A549 (cell line): ENCODE measurements at regions not wholly inside any gene's neighbourhood (a gene's known extent, or its start where the extent isn't known, plus 50 kb on each side); places are given as distances from the start of the nearest gene placed in this dataset.

ENCODE experiments used
- ATAC-seq, 2 experiments: fragments of 200-7000 bp in 1 of 2; fragments of >200 bp in 1 of 2; cut with Nextera tagmentation in 1 of 2; cut with Tn5 transposase in 1 of 2; 3 replicates each; pipeline versions ENCODE4 v1.8.0 to v1.9.1; 2018 to 2020; ENCODE audit warnings: mild to moderate bottlenecking in 1 of 2, moderate library complexity in 1 of 2
- CTCF ChIA-PET: fragments of 300-600 bp; sonication (Branson Sonifier 250); formaldehyde crosslinking; extraction: SDS; loops from one replicate; lab custom pipeline; 2021; ENCODE audit warnings: antibody characterized with exemption, inconsistent platforms; lab: Yijun Ruan, JAX
- POLR2A ChIA-PET: fragments of 350-600 bp; formaldehyde crosslinking; extraction: SDS; loops from one replicate; lab custom pipeline; 2021; ENCODE audit warnings: antibody characterized with exemption, inconsistent platforms; lab: Yijun Ruan, JAX
- DNase-seq, 2 experiments: peaks; one replicate each; pipeline versions ENCODE4 v3.0.0 to v3.0.0-alpha.2; 2011 to 2016; ENCODE audit warnings: low read depth in 1 of 2, low spot score in 1 of 2
- FAIRE-seq: peaks from 2 replicates; lab custom pipeline; 2011; peaks lifted over from hg19 to GRCh38; lab: Jason Lieb, UNC
- H3K27ac ChIP-seq, 2 experiments: fragments of >200 bp; sonication (Bioruptor Twin); formaldehyde crosslinking; 3 replicates each; pipeline ENCODE4 v1.5.1; 2016 to 2017
- H3K4me1 ChIP-seq: fragments of >200 bp; sonication (Bioruptor Twin); formaldehyde crosslinking; 3 replicates; pipeline ENCODE4 v1.6.1; 2016
- H3K4me2 ChIP-seq: fragments of >200 bp; sonication (Bioruptor Twin); formaldehyde crosslinking; 3 replicates; pipeline ENCODE4 v1.6.1; 2016
- H3K4me3 ChIP-seq: fragments of >200 bp; sonication (Bioruptor Twin); formaldehyde crosslinking; 3 replicates; pipeline ENCODE4 v1.5.1; 2016
- H3K9me3 ChIP-seq: fragments of >200 bp; sonication (Bioruptor Twin); formaldehyde crosslinking; 3 replicates; pipeline ENCODE4 v1.6.1; 2016
- BHLHE40 ChIP-seq: IDR thresholded peaks from 2 replicates; pipeline ENCODE4 v1.6.1; 2012; ENCODE audit warnings: low read depth, low read length, inconsistent platforms
- CBX8 ChIP-seq: fragments of 200-600 bp; sonication (generic); IDR thresholded peaks from 2 replicates; pipeline ENCODE4 v1.6.1; 2016
- EHF ChIP-seq: fragments of 250-450 bp; sonication (Bioruptor Pico); IDR thresholded peaks from 2 replicates; pipeline ENCODE4 v1.5.0; 2020; ENCODE audit warnings: mild to moderate bottlenecking
- EP300 ChIP-seq, 2 experiments: fragments of >200 bp; sonication (Bioruptor Twin); formaldehyde crosslinking; IDR thresholded peaks; 2 replicates in 1 of 2; 3 replicates in 1 of 2; pipeline ENCODE4 v1.6.1; 2016 to 2017
- HOXB13 ChIP-seq: fragments of 250-450 bp; sonication (Bioruptor Pico); IDR thresholded peaks from 2 replicates; pipeline ENCODE4 v1.5.0; 2020; ENCODE audit warnings: low read depth, mild to moderate bottlenecking, moderate library complexity
- HOXB5 ChIP-seq: fragments of 250-450 bp; sonication (Bioruptor Pico); IDR thresholded peaks from 2 replicates; pipeline ENCODE4 v1.5.0; 2020; ENCODE audit warnings: mild to moderate bottlenecking, moderate library complexity
- JUN ChIP-seq, 2 experiments: fragments of >200 bp; sonication (Bioruptor Twin); formaldehyde crosslinking; IDR thresholded peaks; 2 replicates in 1 of 2; 3 replicates in 1 of 2; pipeline ENCODE4 v1.6.1; 2016 to 2017
- MAZ ChIP-seq: fragments of 150-350 bp; IDR thresholded peaks from 2 replicates; pipeline ENCODE4 v1.6.1; 2014; ENCODE audit warnings: antibody characterized with exemption, low read depth, low read length, borderline replicate concordance
- MYC ChIP-seq: IDR thresholded peaks from 2 replicates; pipeline ENCODE4 v1.6.1; 2012; ENCODE audit warnings: mild to moderate bottlenecking, inconsistent platforms, low read length, improper control_type of control experiment, borderline replicate concordance
- NPAS2 ChIP-seq: fragments of 250-450 bp; sonication (Bioruptor Pico); IDR thresholded peaks from 2 replicates; pipeline ENCODE4 v1.8.0; 2022; ENCODE audit warnings: mild to moderate bottlenecking, moderate library complexity, borderline replicate concordance
- NR3C1 ChIP-seq: fragments of >200 bp; sonication (Bioruptor Twin); formaldehyde crosslinking; IDR thresholded peaks from 3 replicates; pipeline ENCODE4 v1.6.1; 2017
- PHF8 ChIP-seq: fragments of 200-600 bp; sonication (generic); IDR thresholded peaks from 2 replicates; pipeline ENCODE4 v1.6.1; 2016; ENCODE audit warnings: low read depth, mild to moderate bottlenecking, antibody characterized with exemption, moderate library complexity, borderline replicate concordance
- RFX5 ChIP-seq: fragments of 450-650 bp; IDR thresholded peaks from 2 replicates; pipeline ENCODE4 v1.7.1; 2014; ENCODE audit warnings: antibody characterized with exemption, mild to moderate bottlenecking, moderate library complexity
- RNF2 ChIP-seq: fragments of 200-600 bp; sonication (generic); IDR thresholded peaks from 2 replicates; pipeline ENCODE4 v1.6.1; 2016; ENCODE audit warnings: low read depth, mild to moderate bottlenecking, antibody characterized with exemption, moderate library complexity, borderline replicate concordance
- WGBS: methylation state at CpG from one replicate; pipeline ENCODE4 v1.1.6; 2017; ENCODE audit errors: missing lambda C conversion rate; 5-methylcytosine and 5-hydroxymethylcytosine counted together
- TF ChIP-seq, protein P1 (sequence below): fragments of >200 bp; sonication (Bioruptor Twin); formaldehyde crosslinking; IDR thresholded peaks from 3 replicates; pipeline ENCODE4 v1.5.1; 2016
- TF ChIP-seq, protein P2 (sequence below): fragments of 250-450 bp; sonication (Bioruptor Pico); IDR thresholded peaks from 2 replicates; pipeline ENCODE4 v1.5.0; 2020; ENCODE audit warnings: low read depth, mild to moderate bottlenecking, moderate library complexity
- TF ChIP-seq, protein P3 (sequence below): fragments of 200-600 bp; sonication (generic); IDR thresholded peaks from 2 replicates; pipeline ENCODE4 v1.6.1; 2016; ENCODE audit warnings: antibody characterized with exemption, mild to moderate bottlenecking, moderate library complexity
- TF ChIP-seq, protein P4 (sequence below): fragments of >200 bp; sonication (Bioruptor Twin); formaldehyde crosslinking; IDR thresholded peaks from 2 replicates; pipeline ENCODE4 v1.6.1; 2016
- TF ChIP-seq, protein P5 (sequence below): IDR thresholded peaks from 2 replicates; pipeline ENCODE4 v1.6.1; 2012; ENCODE audit warnings: low read depth, borderline replicate concordance

DNA sequence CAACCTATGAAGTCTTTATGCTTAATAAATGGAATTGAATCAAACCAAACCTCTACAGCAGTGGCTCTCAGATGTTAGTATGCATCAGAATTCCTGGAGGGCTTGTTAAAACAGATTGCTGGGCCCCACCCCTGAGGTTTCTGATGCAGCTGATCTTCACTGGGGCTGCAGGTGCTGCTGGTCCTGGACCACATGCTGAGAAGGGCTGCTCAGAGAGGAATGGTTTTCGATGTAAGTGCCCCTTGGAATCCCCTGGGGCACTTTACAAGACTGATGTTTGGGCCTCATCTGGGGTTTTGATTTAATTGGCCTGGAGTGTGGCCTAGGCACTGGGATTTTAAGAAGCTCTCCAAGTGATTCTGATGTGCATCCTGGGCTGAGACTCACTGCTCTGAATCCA lies 403.8 kb upstream of the HS6ST1 start (continued):
- TF ChIP-seq MAZ: no peak
- TF ChIP-seq EHF (CRISPR knock-in tag): no peak
- TF ChIP-seq PHF8: no peak
- no peak for TF ChIP-seq CBX8
- TF ChIP-seq MYC: no peak
- TF ChIP-seq, protein P1, sequence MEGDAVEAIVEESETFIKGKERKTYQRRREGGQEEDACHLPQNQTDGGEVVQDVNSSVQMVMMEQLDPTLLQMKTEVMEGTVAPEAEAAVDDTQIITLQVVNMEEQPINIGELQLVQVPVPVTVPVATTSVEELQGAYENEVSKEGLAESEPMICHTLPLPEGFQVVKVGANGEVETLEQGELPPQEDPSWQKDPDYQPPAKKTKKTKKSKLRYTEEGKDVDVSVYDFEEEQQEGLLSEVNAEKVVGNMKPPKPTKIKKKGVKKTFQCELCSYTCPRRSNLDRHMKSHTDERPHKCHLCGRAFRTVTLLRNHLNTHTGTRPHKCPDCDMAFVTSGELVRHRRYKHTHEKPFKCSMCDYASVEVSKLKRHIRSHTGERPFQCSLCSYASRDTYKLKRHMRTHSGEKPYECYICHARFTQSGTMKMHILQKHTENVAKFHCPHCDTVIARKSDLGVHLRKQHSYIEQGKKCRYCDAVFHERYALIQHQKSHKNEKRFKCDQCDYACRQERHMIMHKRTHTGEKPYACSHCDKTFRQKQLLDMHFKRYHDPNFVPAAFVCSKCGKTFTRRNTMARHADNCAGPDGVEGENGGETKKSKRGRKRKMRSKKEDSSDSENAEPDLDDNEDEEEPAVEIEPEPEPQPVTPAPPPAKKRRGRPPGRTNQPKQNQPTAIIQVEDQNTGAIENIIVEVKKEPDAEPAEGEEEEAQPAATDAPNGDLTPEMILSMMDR: no peak

DNA sequence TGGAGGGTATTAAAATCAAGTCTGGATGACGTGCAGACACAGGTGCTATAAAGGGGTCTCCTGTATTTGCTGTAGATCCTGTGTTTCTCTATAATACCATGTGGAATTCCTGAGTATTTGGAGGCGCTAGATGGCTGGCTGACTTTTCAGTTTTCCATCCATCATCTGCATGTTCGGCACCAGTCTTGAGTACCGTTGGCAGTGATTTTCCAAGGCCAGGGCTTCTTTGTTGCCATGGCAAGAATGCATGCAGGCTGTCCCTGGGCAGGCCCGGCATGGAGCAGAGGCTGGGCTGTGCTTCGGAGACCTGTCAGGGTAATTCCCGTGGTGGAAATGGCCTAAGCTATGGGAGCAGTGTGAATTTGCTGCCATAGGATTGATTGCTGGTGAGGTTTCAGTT lies 405.9 kb upstream of the HS6ST1 start:
- ChIA-PET CTCF (no interaction called here), POLR2A (no interaction called here)
- Histone ChIP-seq H3K27ac (no peak overlapping the region), H3K4me1 (no peaks in the 10 kb centered on the region), H3K4me3 (no peak overlapping the region), H3K9me3 (no peaks in the 10 kb centered on the region), H3K4me2 (no peak overlapping the region)
- 24% methylated on average over 7 of the region's 7 CpGs for WGBS
- FAIRE-seq: no peak
- no peak for DNase-seq
- ATAC-seq: no peak
- TF ChIP-seq, protein P2, sequence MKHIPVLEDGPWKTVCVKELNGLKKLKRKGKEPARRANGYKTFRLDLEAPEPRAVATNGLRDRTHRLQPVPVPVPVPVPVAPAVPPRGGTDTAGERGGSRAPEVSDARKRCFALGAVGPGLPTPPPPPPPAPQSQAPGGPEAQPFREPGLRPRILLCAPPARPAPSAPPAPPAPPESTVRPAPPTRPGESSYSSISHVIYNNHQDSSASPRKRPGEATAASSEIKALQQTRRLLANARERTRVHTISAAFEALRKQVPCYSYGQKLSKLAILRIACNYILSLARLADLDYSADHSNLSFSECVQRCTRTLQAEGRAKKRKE (CRISPR knock-in tag): no peak
- TF ChIP-seq HOXB13: no peak

DNA sequence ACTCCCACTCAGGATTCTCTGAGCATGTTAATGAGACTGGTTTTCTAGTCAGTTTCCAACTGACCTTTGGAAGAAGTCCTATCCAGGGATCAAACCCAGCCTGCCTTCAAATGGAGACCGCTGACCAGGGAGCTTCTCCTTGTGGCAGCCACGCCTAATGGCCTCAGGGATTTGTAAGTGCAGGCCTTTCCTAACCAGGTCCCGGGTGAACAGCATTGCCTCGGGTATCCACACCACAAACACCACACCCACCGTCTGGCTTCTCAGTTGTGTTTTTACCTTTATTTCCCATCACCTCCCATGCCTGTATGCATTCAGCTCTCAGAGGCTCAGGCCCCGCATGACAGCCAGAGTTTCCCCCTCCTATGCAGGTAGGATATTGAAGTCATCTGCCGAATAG lies 406.3 kb upstream of the HS6ST1 start:
- TF ChIP-seq RFX5 (no peak), HOXB5 (CRISPR knock-in tag) (no peak), EP300 (IDR thresholded peaks at IDR 0.05) (no peak), RNF2 (no peak), NR3C1 (no peak), BHLHE40 (no peak), CBX8 (no peak), JUN (IDR thresholded peaks at IDR 0.05) (no peak), NPAS2 (CRISPR knock-in tag) (no peak)
- TF ChIP-seq, protein P3, sequence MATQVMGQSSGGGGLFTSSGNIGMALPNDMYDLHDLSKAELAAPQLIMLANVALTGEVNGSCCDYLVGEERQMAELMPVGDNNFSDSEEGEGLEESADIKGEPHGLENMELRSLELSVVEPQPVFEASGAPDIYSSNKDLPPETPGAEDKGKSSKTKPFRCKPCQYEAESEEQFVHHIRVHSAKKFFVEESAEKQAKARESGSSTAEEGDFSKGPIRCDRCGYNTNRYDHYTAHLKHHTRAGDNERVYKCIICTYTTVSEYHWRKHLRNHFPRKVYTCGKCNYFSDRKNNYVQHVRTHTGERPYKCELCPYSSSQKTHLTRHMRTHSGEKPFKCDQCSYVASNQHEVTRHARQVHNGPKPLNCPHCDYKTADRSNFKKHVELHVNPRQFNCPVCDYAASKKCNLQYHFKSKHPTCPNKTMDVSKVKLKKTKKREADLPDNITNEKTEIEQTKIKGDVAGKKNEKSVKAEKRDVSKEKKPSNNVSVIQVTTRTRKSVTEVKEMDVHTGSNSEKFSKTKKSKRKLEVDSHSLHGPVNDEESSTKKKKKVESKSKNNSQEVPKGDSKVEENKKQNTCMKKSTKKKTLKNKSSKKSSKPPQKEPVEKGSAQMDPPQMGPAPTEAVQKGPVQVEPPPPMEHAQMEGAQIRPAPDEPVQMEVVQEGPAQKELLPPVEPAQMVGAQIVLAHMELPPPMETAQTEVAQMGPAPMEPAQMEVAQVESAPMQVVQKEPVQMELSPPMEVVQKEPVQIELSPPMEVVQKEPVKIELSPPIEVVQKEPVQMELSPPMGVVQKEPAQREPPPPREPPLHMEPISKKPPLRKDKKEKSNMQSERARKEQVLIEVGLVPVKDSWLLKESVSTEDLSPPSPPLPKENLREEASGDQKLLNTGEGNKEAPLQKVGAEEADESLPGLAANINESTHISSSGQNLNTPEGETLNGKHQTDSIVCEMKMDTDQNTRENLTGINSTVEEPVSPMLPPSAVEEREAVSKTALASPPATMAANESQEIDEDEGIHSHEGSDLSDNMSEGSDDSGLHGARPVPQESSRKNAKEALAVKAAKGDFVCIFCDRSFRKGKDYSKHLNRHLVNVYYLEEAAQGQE: no peak
- TF ChIP-seq, protein P4, sequence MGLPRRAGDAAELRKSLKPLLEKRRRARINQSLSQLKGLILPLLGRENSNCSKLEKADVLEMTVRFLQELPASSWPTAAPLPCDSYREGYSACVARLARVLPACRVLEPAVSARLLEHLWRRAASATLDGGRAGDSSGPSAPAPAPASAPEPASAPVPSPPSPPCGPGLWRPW: no peak
- TF ChIP-seq, protein P5, sequence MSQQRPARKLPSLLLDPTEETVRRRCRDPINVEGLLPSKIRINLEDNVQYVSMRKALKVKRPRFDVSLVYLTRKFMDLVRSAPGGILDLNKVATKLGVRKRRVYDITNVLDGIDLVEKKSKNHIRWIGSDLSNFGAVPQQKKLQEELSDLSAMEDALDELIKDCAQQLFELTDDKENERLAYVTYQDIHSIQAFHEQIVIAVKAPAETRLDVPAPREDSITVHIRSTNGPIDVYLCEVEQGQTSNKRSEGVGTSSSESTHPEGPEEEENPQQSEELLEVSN: no peak
- ATAC-seq (no peak), FAIRE-seq (no peak), DNase-seq (no peak)
- CTCF ChIA-PET: interaction anchor here (1.1 kb wide), 1 partner anchor 31 kb away, joined by 3 read pairs; no protein-coding TSS in a partner anchor
- Histone ChIP-seq H3K4me2 (no peak overlapping the region), H3K27ac (no peak overlapping the region), H3K4me1 (no peaks in the 10 kb centered on the region), H3K4me3 (no peak overlapping the region), H3K9me3 (no peaks in the 10 kb centered on the region)
- POLR2A ChIA-PET: no interaction called here
- WGBS: 52% methylated on average over 7 of the region's 7 CpGs
